NCI-H345 treated with DMSO at 0.1 percent for 48 hours (cell line): ENCODE measurements at regions not wholly inside any gene's neighbourhood (a gene's known extent, or its start where the extent isn't known, plus 50 kb on each side); places are given as distances from the start of the nearest gene placed in this dataset.
"Not testable (repeated sequence)": the region's sequence is repeated elsewhere in the genome, so short reads cannot be mapped to it uniquely, and the experiment has no call there.

Source experiments
- DNase-seq: peaks from one replicate; lab custom pipeline; 2025; ENCODE audit not compliant: unreplicated experiment; lab: John Stamatoyannopoulos, UW

DNA sequence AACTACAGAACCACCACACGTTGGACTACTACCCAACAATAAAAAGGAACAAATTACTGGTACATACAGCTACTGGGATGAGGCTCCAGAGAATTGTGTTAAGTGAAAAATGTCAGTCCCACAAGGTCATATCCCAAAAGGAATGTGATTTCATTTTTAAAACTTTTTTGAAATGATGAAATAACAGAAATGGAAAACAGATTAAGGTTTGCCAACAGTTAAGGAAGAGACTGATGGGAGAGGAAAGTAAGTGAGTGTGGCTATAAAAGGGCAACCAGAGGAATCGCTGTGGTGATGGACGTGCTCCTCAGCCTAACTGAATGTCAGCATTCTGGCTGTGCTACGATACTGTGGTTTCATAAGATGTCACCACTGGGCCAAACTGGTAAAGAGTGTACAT lies 512.8 kb downstream of the UQCRFS1 start:
- no peak for DNase-seq

DNA sequence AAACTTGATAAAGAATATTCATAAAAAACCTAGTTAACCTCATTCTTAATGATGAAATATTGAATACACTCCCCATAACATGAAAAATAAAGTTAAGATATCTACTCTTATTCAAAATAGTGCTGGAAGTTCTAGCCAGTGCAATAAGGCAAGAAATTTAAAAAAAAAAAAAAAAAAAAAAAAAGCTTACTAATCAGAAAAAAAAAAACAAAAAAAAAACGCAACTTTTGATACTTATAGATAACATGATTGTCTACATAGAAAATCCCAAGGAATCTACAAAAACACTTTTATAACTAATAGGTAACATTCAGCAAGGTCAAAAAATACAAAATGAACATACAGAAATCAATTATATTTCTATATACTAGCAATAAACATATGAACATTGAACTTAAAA lies 515.6 kb downstream of the UQCRFS1 start:
- no peak for DNase-seq

DNA sequence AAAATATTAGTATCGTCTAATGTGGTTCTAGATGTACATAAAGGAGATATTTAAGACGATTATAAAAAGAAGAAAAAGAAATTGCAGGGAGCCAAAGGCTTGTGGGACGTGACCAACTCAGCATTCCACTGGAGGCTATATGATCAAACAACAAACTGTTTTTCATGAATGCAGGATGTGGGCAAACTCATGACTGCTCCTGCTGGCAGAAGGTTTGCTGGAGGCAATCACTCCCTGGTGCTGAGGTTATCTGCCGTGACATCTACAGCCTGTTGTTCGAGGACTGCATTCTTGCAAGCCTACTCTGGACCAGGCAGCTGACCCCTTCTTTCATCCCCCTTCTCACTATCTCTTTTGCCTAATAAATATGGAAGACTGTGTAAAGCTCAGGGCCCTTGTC lies 518.1 kb downstream of the UQCRFS1 start:
- DNase-seq, result no peak

DNA sequence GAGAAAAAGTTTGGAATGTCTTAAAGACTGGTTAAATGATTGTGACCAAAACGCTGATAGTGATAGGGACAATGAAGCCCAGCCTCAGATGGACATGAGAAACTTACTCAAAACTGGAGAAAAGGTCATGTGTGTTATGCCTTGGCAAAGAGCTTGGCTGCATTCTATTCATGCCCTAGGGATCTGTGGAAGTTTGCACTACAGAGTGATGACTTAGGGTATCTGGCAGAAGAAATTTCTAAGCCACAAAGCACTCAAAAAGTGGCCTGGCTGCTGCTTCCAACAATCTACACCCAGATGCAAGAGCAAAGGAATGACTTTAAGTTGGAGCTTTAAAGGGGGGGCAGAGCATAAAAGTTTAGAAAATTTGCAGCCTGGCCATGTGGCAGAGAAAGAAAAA lies 521.3 kb downstream of the UQCRFS1 start:
- no peak for DNase-seq

DNA sequence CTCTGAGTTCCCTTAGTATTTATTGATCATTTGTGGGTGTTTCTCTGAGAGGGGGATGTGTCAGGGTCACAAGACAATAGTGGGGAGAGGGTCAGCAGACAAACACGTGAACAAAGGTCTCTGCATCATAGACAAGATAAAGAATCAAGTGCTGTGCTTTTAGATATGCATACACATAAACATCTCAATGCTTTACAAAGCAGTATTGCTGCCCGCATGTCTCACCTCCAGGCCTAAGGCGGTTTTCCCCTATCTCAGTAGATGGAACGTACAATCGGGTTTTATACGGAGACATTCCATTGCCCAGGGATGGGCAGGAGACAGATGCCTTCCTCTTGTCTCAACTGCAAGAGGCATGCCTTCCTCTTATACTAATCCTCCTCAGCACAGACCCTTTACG lies 523.5 kb downstream of the UQCRFS1 start:
- DNase-seq, result not testable (repeated sequence)

DNA sequence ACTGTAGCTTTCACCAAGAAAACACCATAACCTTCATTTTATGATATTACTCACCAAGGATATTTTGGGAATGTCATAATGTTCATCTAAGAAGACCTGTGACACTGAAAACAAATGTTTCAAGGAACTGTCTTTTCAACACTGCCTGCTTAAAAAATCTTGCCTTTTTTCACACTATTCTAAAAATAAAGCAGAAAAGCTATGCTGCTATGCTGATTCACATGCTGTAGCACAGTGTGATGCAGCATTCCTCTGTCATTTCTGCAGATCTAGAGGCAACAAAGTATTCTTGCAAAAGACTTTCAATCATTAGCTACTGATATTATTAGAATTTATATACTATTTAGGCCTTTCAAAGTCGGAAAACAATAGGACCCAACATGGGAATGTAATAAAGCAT lies 525.7 kb downstream of the UQCRFS1 start:
- no peak for DNase-seq

DNA sequence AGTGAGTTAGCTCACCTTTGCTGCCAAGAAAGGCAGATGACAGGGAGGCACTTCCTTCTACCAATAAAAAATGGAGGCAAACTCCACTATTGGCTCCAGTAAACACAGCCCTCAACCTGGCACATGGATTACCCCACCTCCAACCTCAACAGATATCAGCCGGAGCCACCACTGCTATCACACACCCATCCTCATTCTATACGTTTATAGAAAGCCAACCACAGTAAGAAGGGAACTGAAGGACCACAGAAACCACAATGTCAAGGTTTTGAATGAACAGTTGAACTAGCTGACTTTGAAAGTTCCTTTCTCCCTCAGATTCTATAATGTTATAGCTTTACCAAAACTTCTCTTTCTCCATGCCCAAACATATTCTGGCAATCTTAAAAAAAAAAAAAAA lies 526.2 kb downstream of the UQCRFS1 start:
- no peak for DNase-seq

DNA sequence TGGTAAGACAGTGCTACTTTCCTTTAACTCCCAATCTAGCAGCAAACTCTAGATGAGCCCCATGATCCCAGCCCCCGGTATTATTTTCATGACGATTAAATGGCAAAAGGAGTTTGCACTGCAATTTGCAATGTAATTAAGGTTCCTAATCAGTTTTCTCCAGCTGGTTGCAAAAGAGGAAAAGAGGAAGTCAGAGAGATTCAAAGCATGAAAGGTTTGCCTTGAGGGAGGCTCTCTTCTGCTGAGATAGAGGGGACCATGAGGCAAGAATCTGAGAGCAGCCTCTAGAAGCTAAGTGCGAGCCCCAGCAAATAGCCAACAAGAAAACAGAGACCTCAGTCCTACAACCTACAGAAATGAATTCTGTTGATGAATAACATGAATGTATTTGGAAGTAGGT lies 527.1 kb downstream of the UQCRFS1 start:
- DNase-seq, result no peak

DNA sequence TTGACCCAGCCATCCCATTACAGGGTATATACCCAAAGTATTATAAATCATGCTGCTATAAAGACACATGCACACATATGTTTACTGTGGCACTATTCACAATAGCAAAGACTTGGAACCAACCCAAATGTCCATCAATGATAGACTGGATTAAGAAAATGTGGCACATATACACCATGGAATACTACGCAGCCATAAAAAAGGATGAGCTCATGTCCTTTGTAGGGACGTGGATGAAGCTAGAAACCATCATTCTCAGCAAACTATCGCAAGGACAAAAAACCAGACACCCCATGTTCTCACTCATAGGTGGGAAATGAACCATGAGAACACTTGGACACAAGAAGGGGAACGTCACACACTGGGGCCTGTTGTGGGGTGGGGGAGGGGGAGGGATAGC lies 527.9 kb downstream of the UQCRFS1 start:
- not testable (repeated sequence) for DNase-seq

DNA sequence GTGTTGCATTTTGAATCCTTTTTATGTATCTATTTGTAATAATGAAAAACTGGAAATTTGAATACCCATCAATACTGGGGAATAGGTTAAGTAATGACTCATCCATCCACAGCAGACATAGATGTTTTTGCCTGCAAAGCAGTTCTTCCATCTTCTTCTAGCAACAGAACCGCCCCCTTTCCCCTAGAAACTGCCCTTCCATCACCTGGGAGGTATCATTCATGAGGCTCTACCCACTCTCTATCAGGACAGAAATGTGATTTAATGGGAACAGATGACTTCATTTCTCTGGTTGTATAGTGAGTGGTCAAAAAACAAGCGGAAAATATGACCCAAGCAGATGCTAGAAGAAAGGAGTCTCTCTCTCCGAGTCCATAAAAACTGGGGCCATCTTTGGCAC lies 532.8 kb downstream of the UQCRFS1 start:
- no peak for DNase-seq

DNA sequence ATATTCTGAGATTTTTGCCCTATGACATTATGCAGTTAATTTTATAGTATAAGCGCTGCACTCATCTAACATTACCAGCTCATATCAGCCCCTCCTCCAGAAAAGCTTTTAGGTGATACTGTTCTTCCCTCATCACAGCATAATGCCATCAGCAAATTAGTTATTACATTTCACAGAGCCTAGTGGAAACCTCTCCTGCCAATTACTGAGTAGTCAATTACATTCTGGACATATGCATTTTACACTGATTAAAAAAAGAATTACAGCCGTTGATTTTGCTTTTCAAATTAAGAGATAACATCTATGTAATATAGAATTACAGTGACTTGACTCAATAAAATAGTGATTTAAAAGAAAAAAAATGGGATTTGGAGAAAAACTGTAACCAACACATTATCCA lies 542.1 kb downstream of the UQCRFS1 start:
- no peak for DNase-seq

DNA sequence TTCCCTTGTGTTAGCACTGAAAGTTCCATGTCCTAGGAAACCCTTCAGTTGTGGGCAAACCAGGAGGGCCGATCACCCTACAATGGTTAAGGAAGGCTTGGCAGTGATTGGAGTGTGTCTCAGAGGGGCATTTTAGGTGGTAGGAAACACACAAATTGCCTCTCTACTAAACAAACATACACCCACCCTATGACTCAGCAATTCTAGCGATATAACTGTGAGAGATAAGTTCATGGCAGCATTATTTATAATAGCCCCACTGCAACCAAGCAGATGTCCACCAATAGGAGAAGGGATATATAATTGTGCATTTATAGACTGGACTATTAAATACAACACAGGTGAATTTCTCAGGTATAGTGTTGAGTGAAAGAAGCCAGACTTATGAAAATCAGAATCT lies 543.1 kb downstream of the UQCRFS1 start:
- DNase-seq, result no peak

DNA sequence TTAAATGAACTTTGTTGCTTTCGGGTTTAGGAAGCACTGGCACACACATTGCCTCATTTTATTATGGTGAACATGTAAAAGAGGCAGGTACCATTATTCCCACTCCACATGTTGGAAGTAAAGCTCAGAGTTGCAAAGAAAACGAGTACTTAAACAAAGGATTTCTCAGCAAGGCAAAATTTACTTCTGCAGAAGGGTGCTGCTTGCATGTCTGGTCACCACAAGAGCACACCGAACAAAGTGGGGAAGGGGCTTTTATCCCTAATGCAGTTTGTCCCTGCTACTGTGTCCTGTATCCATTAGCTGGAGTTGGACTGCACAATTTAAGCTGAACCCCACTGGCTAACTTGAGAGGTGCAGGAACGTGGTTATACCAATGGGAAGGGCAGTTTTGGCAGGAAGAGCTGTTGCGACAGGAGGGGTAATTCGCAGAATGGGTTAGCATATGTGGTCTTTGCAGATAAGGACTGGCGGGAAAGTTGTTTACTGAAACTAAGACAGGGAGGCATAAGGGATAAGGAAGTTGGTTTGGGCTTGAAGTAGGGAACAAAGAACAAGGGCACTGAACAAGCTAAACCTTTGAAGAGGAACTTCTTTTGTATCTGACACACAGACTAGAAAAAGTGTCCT lies 545.5 kb downstream of the UQCRFS1 start:
- no peak for DNase-seq

DNA sequence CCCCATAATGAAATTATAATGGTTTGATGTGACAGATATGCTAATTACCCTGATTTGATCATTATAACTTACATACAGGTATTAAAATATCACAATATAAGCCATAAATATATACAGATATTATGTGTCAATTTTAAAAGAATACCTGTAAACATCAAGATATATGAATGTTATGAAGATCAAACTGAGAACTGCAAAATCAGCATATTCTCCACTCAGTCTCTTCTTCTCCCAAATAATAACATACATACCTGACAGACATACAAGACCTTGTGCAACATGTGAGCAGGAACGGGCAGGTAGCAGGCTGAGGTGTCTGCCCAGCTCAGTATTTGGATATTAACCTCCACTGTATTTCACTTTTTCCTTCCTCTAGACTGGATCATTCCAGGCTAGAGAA lies 547.2 kb downstream of the UQCRFS1 start:
- DNase-seq, result no peak

DNA sequence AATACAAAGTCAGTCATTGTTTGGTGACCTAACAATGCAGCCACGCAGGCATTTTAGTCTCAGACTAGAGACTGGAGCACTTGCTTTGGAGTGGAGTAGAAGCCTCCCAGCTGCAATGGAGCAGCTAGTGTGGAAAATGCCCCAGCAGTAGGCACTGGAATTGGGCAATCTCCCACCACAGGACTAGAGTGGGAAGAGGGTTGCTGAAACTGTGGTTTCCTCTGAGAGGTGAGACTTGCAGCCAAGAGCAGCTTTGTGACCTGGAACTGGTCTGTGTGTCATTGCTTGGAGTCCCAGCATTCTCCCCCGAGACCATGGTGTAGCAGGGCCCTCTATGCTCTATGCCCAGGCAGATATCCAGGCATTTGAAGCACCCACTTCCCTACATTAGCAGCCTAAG lies 556.3 kb downstream of the UQCRFS1 start:
- no peak for DNase-seq

DNA sequence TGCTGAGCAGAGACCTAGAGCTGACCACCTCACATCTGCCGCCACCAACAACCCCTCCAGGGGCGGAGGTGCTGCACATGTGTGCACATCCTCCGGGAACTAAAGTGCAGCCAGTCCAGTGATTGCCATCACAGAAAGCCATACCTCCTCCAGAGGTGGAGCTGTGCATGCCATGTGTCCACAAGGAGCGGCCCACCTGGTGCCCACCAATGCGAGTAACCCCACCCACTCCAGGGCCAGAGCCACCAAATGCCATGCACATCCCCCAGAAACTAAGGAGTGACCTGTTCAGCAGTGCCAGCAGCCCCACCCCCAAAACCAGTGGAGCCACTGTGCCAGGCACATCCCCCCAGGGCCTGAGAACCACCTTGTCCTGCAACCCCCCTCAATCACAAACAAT lies 557.9 kb downstream of the UQCRFS1 start:
- DNase-seq, result no peak

DNA sequence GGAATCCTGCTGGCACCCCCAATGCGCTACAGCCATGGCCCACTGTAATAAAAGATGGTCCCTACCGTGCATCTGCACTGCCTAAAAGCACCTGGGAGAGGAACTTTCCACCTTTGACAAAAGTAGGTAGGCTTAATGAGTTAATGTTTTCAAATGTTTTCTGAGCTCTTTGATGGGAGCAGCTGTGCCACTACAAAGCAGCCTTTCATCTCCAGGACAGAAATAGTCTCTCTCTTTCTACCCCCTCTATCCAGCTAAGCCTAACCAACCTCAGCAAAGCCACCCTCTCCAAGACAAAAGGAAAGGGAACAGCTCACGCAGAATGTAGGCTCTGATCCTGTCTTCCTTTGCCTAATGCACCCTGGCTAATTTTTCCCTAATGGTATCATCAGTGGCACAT lies 560.2 kb downstream of the UQCRFS1 start:
- no peak for DNase-seq

DNA sequence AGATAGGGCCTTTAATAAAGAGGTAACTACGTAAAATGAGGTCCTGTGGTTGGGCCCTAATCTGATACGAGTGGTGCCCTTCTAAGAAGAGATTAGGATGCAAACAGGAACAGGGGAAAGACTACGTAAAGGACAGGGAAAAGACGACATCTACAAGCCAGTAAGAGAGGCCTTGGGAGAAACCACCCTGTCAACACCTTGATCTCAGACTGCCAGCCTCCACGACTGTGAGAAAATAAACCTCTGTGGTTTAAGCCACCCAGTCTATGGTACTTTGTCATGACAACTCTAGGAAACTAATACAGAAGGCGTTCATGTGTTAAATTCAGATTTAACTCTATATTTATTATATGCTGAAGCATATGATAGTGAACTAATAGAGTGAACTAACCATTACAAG lies 566.3 kb downstream of the UQCRFS1 start:
- DNase-seq, result no peak

DNA sequence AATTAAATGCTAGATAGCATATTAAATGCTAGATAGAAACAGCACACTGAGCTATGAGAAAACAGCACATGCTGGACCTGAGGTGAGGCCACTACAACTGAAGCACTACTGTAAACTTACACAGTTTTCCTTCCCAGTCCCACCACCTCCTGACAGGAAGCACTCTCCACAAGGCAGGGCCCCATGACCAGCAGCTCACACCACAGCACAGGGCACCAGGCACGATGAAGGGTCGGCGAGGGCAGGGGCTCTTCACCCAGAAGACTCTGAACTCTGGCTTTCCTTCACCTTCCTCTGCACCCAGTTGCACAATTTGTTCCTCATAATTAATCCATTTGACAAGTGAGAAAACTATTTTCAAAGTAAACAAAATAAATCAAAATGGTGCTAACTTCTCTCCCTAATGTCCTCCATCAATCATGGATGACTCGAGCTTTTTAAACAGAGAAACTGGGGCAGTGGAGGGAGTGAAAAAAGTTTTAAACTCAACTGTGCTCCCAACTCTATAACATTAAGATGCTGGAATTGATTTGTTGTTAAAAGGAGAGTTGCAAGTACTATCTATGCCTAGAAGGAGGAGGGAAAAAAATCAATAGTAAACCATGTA lies 568.7 kb downstream of the UQCRFS1 start:
- DNase-seq, result no peak

DNA sequence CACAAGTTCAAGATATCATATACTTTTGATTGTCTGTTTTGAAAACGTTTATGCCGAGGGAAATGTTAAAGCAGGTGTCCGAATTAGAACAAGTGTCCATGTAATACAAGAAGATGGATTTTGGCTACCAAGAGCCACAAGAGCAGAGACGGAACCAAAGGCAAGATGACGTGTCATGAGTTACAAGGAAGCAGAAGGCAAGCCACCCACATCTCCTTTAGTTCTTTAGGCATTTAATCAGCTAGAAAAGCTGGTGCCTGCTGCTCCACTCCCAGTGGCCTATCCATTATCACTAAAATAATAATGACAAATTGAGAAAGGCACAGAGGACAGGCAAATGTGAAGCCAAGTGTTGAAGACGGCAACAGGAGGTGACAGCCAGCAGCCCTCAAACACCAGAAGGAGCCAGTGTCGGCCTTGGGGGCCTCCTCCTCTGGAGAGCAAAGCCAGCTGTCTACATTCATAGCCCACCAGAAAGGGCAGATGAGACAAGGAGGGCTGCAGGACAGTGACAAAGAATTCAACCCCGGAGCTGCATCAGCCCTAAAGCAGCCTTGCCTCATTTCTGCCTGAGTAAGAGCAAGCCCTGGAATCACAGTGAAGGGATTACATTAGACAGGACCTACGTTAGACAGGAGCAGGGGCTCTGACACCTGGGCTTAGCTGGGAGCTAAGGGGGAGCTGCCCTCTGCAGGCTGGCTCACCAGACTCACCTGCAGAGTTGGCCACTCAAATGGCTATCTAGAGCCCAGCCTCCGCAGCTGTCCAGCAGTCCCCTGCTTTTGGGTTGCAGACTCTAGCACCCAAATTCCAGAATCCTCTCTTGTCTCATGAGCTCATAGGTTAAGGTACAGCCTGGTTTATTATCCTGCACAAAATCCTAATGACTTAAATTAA lies 569.9 kb downstream of the UQCRFS1 start:
- no peak for DNase-seq

DNA sequence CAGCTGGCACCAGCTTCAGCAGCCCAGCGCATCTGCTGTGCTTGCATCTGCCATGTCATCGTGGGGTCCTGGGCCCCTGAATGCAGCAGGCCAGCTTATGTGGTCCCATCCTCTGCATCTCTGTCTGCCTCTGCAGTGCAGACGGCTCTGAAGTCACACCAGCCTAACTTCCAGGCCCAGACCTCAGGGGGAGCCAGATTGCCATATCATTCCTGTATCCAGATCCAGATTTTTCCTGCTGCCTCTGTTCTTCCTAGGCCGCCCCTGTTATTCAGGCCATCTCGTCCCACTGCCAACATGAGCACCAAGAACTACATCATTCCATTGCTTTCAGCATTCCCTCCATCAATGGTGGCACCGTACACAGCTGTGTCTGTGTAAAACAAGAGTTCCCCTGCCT lies 571.6 kb downstream of the UQCRFS1 start:
- DNase-seq, result no peak

DNA sequence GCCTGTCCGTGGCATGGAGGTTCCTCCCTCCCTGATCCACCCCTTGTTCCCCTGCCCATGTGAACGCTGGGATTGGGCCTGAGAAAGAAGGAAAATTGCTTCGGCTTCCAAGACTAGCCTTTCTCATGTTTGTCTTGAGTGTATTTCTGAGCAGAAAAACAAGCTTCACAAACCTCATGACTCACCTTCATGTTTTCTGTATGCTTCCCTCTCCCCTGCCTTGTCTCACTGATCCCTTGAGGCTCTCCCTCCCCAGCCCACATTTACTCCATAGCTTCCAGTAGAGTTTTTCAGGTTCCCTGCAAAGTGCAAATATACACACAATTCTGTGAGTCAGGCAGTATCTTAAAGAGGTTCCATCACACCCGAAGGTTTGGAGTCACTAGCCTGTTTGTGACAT lies 572.4 kb downstream of the UQCRFS1 start:
- no peak for DNase-seq
